ENCODE measurements at regions not wholly inside any gene's neighbourhood (a gene's known extent, or its start where the extent isn't known, plus 50 kb on each side); places are given as distances from the start of the nearest gene placed in this dataset.

GRCh38 chr2:204445149-204445548 is 100.1 kb upstream of the PARD3B start:
- DNase-seq = no peak

- DNase-seq = no peak
Measured at GRCh38 chr2:204447722-204448121, 97.6 kb upstream of the PARD3B start.

- DNase-seq = no peak
Measured at GRCh38 chr2:204449977-204450376, 95.3 kb upstream of the PARD3B start.

- DNase-seq = no peak
Measured at GRCh38 chr2:204451766-204452165, 93.5 kb upstream of the PARD3B start.

GRCh38 chr2:204452464-204453023 is 92.7 kb upstream of the PARD3B start:
- peak; percentile 90 for DNase-seq

DNA sequence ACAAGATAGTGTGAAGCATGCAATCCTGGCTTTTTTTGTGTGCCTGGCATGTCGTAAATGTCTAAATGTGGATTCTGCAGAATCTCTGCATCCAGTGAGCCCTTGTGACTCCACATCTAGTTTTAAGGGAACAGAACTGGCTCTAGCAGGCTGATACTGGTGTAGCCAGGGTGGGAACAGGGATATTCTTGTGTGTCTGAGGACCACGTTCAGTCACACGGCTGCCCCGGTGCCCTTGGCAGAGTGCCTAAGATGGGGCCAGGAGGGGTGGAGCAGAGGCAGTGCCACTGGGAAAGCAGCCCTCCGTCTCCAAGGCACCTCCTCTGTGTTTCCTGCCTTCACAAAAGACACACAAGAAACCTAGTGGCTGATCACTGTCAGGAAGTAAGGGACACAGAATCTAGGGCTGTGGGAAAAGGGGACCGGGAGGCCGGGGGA is 91.5 kb upstream of the PARD3B start:
- DNase-seq = no peak

DNA sequence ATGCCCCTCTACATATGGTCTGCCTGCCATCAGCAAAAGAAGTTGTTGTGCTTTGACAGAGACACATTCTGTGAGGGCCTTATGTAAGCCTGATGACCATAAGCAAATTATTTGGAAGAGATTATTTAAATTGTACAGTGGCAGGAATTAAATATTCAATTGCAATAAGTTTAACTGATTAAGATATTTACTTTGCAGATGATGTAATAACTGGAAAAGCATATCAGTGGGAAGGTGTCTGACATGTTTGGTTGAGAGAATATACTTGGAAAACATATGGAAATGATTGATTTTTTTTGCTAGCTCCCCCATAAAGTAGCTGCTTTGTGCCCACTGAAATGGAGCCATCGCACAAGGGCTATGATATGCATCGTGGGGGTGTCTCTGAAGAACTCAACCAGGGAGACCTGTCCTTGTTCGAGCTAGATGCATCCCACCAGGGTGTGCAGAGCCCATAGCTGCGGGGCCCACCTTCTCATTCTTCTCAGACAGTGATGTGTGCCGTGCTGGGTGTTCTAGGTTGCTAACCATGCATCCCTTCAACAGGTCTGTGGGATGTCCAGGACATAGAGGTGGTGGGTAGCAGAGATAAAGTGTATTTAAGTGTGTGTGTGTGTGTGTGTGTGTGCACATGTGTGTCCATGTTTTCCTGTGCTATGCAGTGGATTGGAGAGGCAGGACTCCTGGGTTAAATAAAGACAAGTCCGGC is 90.4 kb upstream of the PARD3B start:
- no peak for DNase-seq

DNA sequence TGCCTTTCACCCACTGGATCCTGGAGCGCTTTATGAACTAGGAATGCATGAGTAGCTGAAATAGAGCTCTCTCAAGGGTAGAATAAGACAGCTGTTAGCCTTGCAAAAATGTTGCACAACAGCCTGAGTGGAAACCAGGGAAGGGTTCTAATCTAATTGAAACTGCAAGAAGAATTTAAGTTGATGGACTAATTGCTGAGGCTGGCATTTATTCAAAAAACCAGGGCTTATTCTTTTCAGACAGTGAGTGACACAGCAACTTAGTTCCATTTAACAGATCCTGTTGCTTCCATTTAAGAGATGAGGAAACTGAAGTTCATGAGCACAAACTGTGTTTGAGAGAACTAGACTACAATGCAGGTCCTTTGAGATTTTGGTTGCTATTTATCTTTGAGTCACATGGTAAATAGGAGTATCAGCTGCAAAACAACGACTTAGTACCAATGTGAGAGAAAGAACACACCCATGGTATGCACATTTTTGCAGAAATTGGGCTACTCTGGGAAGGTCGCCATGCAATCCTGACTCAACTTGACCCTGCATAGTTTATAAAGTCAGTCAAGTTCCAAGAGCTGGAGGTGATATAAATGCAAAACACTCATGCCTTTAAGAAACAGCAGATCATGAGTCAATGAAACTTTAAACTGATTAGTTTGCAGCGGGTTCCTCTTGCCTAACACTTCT is 76.4 kb upstream of the PARD3B start:
- no peak for DNase-seq

DNA sequence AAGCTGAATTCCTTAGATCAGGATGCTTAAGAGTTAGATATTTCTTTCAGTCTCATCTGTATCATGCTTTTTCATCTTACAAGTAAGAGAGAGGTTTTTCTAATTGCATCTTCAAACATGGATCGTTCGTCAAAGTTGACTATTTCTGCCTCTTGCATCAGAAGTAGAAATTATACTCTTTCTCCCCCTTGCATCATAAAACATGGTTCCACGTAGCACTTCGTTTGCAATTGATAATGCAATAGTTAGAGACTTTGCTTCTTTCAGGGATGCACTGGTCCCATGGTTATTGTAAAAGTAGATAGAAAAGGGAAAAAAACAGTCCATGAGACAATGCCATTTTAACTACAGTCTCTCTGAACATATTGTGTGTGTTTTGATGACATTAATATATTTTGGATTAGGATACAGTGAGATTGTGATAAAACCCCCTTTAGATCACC is 75.1 kb upstream of the PARD3B start:
- no peak for DNase-seq

- DNase-seq = no peak
Measured at GRCh38 chr2:204470621-204471196, 74.6 kb upstream of the PARD3B start.

DNA sequence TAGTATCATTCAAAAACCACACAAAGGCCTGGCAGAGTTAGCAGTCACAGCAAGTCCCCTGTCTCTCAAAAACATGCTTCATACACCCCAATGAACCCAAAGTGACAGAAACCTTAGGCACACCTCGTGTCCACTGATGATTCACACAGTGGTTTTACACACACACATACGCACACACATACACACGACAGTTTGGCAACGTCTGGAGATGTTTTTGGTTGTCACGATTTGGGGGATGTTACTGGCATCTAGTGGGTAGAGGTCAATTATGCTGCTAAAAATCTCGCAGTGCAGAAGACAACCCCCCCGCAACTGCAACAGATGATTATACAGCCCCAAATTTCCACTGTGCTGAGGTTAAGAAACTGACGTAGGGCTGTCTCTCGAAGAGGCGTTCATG is 72.9 kb upstream of the PARD3B start:
- DNase-seq = no peak

DNA sequence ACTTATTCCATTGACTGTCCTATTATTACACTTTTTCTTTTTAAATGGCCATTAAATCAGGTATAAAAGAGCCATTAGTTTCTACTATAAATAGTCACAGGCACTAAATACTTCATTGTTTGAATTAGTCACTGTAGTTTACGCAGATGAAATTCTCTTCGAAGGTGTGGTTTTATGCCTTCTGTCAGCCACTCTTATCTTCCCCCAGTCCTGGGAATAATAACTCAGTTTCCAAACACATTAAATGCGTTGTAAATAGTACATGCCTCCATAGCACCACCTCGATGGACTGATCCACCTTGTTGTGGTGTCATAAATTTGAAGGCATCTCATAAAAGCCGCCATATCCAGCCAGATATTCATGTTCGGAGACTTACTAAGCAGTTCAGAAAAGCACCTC is 72.1 kb upstream of the PARD3B start:
- no peak for DNase-seq

DNA sequence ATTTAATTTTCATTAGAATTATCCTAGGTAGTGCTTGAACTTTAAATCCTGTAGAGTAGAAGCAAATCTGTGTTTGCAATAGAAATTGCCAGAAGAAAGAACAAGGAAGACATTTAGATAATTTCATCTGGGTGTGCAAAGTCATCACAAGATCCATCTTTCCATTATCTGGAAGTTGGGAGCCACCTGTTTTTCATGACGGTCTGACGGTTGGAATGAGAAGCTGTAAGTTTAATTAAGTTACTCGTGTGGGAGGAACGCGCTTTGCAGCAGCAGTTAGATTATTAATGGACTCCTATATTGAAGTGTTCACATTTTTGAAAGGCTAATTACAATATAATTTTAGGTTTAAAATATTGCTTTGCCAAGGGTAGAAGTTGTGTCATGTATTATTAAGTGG is 69.9 kb upstream of the PARD3B start:
- no peak for DNase-seq

- no peak for DNase-seq
Measured at GRCh38 chr2:204477358-204477950, 67.8 kb upstream of the PARD3B start.

GRCh38 chr2:204479557-204479956 is 65.7 kb upstream of the PARD3B start:
- DNase-seq = no peak

GRCh38 chr2:204480676-204481075 is 64.6 kb upstream of the PARD3B start:
- no peak for DNase-seq

DNA sequence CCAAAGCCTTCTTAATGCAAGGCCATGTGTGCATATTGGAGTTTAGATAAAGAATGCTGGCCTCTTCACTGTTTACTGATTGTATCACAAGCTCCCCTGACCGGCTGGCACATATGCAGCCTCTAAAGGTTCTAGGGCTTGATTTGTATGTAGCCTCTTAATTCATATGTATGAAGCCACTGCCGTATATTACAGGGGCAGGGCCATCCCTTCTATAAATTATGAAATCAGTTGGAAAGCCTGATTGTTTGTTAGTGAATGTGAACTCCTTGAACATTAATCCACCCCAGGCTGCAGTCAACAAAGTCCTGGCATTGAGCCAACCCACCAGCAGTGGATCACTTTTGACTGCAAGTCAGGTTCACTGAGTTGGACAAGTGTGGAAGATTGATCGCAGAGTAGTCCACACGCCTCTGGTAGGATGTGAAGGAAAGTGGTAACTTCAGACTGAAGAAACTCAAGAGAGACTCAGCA is 61.6 kb upstream of the PARD3B start:
- DNase-seq = peak; percentile 73

GRCh38 chr2:204486321-204486720 is 59.0 kb upstream of the PARD3B start:
- no peak for DNase-seq

DNA sequence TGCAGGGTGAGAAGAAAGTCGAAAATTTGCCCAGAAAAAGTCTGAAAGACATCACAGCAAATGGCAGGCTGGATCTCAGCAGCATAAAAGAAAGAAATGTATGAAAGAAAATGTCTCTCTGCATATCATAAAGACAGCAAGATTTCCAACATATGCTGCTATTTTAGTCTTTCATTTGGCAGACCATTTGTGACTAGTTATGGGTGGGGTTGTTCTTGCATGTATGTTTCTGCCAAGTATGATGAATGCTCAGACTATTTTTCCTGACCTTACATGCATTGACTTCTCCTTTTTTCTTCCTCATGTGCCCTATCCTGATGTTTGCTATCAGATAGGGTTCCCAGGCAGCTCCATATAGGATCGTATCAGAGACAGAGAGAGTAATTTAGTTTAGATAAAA is 58.5 kb upstream of the PARD3B start:
- no peak for DNase-seq

- DNase-seq = no peak
Measured at GRCh38 chr2:204487447-204488229, 57.6 kb upstream of the PARD3B start.

DNA sequence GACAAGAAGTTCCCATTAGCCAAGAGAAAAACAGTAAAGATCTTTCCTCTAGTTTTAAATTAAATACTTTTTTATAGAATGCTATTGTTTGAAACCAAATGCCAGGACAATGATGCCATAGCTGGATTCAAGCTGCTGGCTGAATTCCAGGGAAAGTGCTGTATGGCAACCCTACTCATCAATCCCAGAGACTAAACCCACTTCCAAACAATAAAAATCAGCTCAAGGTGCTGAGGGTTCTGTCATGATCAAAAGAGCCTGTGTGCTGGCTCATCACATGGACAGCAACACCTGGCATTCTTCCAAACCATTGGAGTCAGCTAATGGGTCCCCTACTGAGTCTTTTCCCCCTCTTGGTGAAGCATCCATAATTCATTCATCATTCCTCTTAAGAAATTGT is 53.7 kb upstream of the PARD3B start:
- DNase-seq = peak; percentile 81

GRCh38 chr2:204492417-204492816 is 52.9 kb upstream of the PARD3B start:
- DNase-seq = no peak

GRCh38 chr2:204494681-204495080 is 50.6 kb upstream of the PARD3B start:
- no peak for DNase-seq
